ENCODE measurements at regions not wholly inside any gene's neighbourhood (a gene's known extent, or its start where the extent isn't known, plus 50 kb on each side); places are given as distances from the start of the nearest gene placed in this dataset.
"Not testable (repeated sequence)": the region's sequence is repeated elsewhere in the genome, so short reads cannot be mapped to it uniquely, and the experiment has no call there.

- peak; percentile 17 for TF ChIP-seq CTCF (IDR thresholded peaks at IDR 0.05; ENCODE audit: low read length, missing control alignments)
- DNase-seq (ENCODE audit: low read depth) = peak; percentile 0
- H3K4me3 ChIP-seq (replicated peaks; ENCODE audit: low read depth, low read length) = no peak overlapping the region
These were observed 180.4 kb upstream of the B3GAT1 start for GRCh38 chr11:134592391-134592990.

GRCh38 chr11:134591338-134591737 lies 179.3 kb upstream of the B3GAT1 start:
- TF ChIP-seq CTCF (IDR thresholded peaks at IDR 0.05; ENCODE audit: low read length, missing control alignments) = no peak
- no peak for DNase-seq (ENCODE audit: low read depth)
- no peak overlapping the region for H3K4me3 ChIP-seq (replicated peaks; ENCODE audit: low read depth, low read length)

- H3K4me3 ChIP-seq (replicated peaks; ENCODE audit: low read depth, low read length) = no peak overlapping the region
- DNase-seq (ENCODE audit: low read depth) = no peak
- TF ChIP-seq CTCF (IDR thresholded peaks at IDR 0.05; ENCODE audit: low read length, missing control alignments) = no peak
These were observed 177.1 kb upstream of the B3GAT1 start for GRCh38 chr11:134589129-134589528.

GRCh38 chr11:134588460-134589110 lies 176.5 kb upstream of the B3GAT1 start:
- not testable (repeated sequence) for DNase-seq (ENCODE audit: low read depth); H3K4me3 ChIP-seq (replicated peaks; ENCODE audit: low read depth, low read length)

GRCh38 chr11:134587345-134587744 lies 175.3 kb upstream of the B3GAT1 start:
- DNase-seq (ENCODE audit: low read depth) = no peak
- TF ChIP-seq CTCF (IDR thresholded peaks at IDR 0.05; ENCODE audit: low read length, missing control alignments) = no peak

GRCh38 chr11:134586726-134587125 lies 174.7 kb upstream of the B3GAT1 start:
- no peak for DNase-seq (ENCODE audit: low read depth)
- H3K4me3 ChIP-seq (replicated peaks; ENCODE audit: low read depth, low read length) = no peak overlapping the region
- no peak for TF ChIP-seq CTCF (IDR thresholded peaks at IDR 0.05; ENCODE audit: low read length, missing control alignments)

More at GRCh38 chr11:134587345-134587744, 175.3 kb upstream of the B3GAT1 start:
- no peak overlapping the region for H3K4me3 ChIP-seq (replicated peaks; ENCODE audit: low read depth, low read length)

GRCh38 chr11:134585666-134586610 lies 173.9 kb upstream of the B3GAT1 start:
- no peak overlapping the region for H3K4me3 ChIP-seq (replicated peaks; ENCODE audit: low read depth, low read length)
- DNase-seq (ENCODE audit: low read depth) = no peak
- TF ChIP-seq CTCF (IDR thresholded peaks at IDR 0.05; ENCODE audit: low read length, missing control alignments) = no peak

Measured in fibroblast of pulmonary artery (primary cell).